AG10803 (cell line): ENCODE measurements at regions not wholly inside any gene's neighbourhood (a gene's known extent, or its start where the extent isn't known, plus 50 kb on each side); places are given as distances from the start of the nearest gene placed in this dataset.

ENCODE experiments used
- DNase-seq: peaks from one replicate; pipeline ENCODE4 v3.0.0; 2010; ENCODE audit warnings: low read depth
- H3K4me3 ChIP-seq: 2 replicates; pipeline ENCODE4 v1.5.1; 2011; ENCODE audit warnings: mild to moderate bottlenecking, low read length, control low read depth
- TF ChIP-seq, protein P1 (sequence below): conservative IDR thresholded peaks from 2 replicates; pipeline ENCODE4 v1.5.1; 2011; ENCODE audit warnings: mild to moderate bottlenecking, low read length, control low read depth, inconsistent platforms

GRCh38 chr4:1501754-1502500 is 95.7 kb upstream of the NKX1-1 start:
- DNase-seq: no peak
- no peak overlapping the region for H3K4me3 ChIP-seq
- TF ChIP-seq, protein P1, sequence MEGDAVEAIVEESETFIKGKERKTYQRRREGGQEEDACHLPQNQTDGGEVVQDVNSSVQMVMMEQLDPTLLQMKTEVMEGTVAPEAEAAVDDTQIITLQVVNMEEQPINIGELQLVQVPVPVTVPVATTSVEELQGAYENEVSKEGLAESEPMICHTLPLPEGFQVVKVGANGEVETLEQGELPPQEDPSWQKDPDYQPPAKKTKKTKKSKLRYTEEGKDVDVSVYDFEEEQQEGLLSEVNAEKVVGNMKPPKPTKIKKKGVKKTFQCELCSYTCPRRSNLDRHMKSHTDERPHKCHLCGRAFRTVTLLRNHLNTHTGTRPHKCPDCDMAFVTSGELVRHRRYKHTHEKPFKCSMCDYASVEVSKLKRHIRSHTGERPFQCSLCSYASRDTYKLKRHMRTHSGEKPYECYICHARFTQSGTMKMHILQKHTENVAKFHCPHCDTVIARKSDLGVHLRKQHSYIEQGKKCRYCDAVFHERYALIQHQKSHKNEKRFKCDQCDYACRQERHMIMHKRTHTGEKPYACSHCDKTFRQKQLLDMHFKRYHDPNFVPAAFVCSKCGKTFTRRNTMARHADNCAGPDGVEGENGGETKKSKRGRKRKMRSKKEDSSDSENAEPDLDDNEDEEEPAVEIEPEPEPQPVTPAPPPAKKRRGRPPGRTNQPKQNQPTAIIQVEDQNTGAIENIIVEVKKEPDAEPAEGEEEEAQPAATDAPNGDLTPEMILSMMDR: no peak

GRCh38 chr4:1500966-1501753 is 94.9 kb upstream of the NKX1-1 start:
- TF ChIP-seq, protein P1: no peak
- DNase-seq: no peak
- H3K4me3 ChIP-seq: no peak overlapping the region

DNA sequence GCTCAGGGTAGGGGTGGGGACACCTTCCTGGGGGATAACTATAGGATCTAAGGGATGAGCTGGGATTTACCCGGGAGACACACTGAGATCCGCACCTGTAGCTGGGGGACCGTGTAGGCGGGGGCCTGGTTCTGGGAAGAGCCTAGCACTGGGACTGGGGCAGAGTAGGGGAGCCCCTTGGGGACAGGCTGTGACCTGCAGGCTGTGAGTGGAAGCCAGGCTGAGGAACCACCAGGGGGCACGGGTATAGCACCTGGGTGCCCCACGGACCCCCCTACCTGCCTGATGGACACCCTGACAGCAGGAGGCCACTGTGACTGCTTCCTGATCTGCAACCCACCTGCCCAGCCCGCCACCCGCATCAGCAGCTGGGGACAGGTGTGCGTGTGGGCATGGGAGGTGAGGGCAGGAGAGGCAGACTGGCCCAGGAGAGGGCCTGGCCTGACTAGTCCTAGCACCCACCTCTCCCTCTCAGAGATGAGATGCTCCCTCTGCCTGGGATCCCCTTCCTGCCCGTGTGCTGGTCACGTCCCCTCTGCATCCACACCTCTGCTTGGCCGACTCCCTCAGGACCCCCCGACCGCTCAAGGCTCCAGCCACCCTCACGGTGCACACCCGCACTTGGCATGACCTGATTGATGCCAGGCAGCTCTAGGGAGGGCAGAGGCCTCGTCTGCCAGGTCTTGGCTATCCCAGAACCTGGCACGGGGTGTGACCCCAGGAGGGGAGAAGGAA is 94.2 kb upstream of the NKX1-1 start:
- no peak overlapping the region for H3K4me3 ChIP-seq
- TF ChIP-seq, protein P1: no peak
- no peak for DNase-seq

- TF ChIP-seq, protein P1: no peak
- no peak for DNase-seq
- H3K4me3 ChIP-seq: no peak overlapping the region
Measured at GRCh38 chr4:1499465-1499864, 93.2 kb upstream of the NKX1-1 start.

GRCh38 chr4:1497189-1497801 is 91.1 kb upstream of the NKX1-1 start:
- no peak overlapping the region for H3K4me3 ChIP-seq
- DNase-seq: no peak
- TF ChIP-seq, protein P1: no peak

- DNase-seq: no peak
- TF ChIP-seq, protein P1: no peak
- H3K4me3 ChIP-seq: no peak overlapping the region
Measured at GRCh38 chr4:1496116-1496642, 89.9 kb upstream of the NKX1-1 start.
